ENCODE measurements at regions not wholly inside any gene's neighbourhood (a gene's known extent, or its start where the extent isn't known, plus 50 kb on each side); places are given as distances from the start of the nearest gene placed in this dataset.

DNA sequence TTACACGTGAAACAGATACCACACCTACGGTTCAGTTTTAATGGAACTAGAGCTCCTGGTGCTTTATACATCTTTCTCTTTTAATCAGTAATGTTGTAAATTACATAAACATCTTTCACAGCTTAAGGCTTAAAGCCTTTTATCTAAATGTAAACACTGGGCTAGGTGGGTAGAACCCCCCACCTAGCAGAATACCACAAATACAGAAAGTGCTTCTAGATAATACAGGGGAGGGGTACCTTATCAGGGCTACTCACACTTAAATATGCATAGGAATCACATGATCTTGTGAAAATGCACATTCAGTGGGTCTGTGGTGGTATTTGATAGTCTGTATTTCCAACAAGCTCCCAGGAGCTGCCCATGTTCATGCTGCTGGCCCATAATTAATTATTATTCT, 256.4 kb upstream of the TARS1 start:
- TF ChIP-seq POLR2A (IDR thresholded peaks at IDR 0.05) (no peak), EP300 (IDR thresholded peaks at IDR 0.05) (no peak)
- TF ChIP-seq, protein P1, sequence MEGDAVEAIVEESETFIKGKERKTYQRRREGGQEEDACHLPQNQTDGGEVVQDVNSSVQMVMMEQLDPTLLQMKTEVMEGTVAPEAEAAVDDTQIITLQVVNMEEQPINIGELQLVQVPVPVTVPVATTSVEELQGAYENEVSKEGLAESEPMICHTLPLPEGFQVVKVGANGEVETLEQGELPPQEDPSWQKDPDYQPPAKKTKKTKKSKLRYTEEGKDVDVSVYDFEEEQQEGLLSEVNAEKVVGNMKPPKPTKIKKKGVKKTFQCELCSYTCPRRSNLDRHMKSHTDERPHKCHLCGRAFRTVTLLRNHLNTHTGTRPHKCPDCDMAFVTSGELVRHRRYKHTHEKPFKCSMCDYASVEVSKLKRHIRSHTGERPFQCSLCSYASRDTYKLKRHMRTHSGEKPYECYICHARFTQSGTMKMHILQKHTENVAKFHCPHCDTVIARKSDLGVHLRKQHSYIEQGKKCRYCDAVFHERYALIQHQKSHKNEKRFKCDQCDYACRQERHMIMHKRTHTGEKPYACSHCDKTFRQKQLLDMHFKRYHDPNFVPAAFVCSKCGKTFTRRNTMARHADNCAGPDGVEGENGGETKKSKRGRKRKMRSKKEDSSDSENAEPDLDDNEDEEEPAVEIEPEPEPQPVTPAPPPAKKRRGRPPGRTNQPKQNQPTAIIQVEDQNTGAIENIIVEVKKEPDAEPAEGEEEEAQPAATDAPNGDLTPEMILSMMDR (IDR thresholded peaks at IDR 0.05): no peak
- intact Hi-C loops (cut with DNase I): no loop called here

DNA sequence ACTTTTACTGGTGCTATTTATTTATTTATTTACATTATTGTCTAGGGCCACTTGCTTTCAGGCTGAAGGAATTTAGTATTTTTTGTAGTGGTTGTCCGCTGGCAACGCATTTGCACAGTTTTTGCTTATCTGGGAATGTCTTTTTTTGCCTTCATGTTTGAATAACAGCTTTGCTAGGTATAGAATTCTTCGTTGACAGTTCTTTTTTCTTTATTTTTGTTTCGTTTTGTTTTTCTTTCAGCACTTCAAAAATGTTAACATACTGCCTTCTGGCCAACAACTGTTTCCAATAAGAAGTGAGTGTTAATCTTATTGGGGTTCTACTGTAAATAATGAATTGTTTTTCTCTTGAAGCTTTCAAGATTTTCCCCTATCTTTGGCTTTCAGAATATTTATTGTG, 252.7 kb upstream of the TARS1 start:
- WGBS, 3 donors: 86 to 90% (median 88%) methylated on average over 4 of the region's 4 CpGs
- TF ChIP-seq POLR2A (IDR thresholded peaks at IDR 0.05): no peak
- no peak for TF ChIP-seq EP300 (IDR thresholded peaks at IDR 0.05)
- TF ChIP-seq, protein P1 (IDR thresholded peaks at IDR 0.05): no peak
- Histone ChIP-seq H3K4me3 (no peak overlapping the region), H3K9me3 (no peaks in the 10 kb centered on the region), H3K27ac (no peak overlapping the region), H3K36me3 (no peaks in the 10 kb centered on the region), H3K4me1 (ENCODE audit: insufficient read depth) (no peaks in the 10 kb centered on the region), H3K27me3 (no peaks in the 10 kb centered on the region)
- intact Hi-C loops (cut with DNase I): no loop called here
- no peak for DNase-seq

More for the DNA sequence above, 256.4 kb upstream of the TARS1 start:
- no peaks in the 10 kb centered on the region for H3K4me1 ChIP-seq (ENCODE audit: insufficient read depth)
- H3K27me3 ChIP-seq: no peaks in the 10 kb centered on the region
- 51 to 62% (median 56%) methylated on average over 2 of the region's 2 CpGs for WGBS, 3 donors
- H3K27ac ChIP-seq: no peak overlapping the region
- no peaks in the 10 kb centered on the region for H3K9me3 ChIP-seq
- DNase-seq: no peak
- no peaks in the 10 kb centered on the region for H3K36me3 ChIP-seq
- no peak overlapping the region for H3K4me3 ChIP-seq

DNA sequence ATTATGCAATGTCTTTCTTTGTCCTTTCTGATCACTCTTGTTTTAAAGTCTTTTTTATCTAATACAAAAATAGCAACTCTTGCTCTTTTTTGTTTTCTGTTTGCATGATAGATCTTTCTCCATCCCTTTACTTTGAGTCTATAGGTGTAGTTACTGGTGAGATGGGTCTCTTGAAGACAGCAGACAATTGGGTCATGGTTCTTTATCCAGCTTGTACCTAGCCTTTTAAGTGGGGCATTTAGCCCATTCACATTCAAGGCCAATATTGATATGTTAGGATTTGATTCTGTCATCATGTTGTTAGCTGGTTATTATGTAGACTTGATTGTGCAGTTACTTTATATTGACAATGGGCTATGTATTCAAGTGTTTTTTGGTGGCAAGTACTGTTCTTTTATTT, 245.9 kb upstream of the TARS1 start:
- Histone ChIP-seq H3K9me3 (no peaks in the 10 kb centered on the region), H3K4me1 (ENCODE audit: insufficient read depth) (no peaks in the 10 kb centered on the region), H3K4me3 (no peak overlapping the region), H3K36me3 (no peaks in the 10 kb centered on the region), H3K27ac (no peak overlapping the region), H3K27me3 (no peaks in the 10 kb centered on the region)
- DNase-seq: no peak
- TF ChIP-seq POLR2A (IDR thresholded peaks at IDR 0.05) (no peak), EP300 (IDR thresholded peaks at IDR 0.05) (no peak)
- TF ChIP-seq, protein P1 (IDR thresholded peaks at IDR 0.05): no peak
- intact Hi-C loops (cut with DNase I): no loop called here

DNA sequence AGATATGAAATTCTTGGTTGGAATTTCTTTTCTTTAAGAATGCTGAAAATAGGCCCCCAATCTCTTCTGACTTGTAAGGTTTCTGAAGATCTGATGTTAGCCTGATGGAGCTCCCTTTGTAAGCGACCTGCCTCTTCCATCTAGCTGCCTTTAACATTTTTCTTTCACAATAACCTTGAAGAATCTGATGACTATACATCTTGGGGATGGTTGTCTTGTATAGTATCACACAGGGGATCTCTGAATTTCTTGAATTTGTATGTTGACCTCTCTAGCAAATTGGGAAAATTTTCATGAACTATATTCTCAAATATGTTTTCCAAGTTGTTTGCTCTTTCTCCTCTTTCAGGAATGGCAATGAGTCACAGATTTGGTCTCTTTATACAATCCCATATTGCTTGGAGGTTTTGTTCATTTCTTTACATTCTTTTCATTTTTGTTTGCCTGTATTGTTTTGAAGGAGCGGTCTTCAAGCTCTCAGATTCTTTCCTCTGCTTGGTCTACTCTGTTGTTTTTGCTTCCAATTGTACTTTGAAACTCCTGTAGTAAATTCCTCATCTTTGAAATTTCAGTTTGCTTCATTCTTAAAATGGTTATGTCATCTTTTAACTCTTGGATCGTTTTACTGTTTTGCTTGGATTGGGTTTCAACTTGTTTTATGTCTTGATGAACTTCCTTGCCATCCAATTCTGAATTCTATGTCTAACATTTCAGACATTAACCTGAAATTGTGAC, 245.2 kb upstream of the TARS1 start:
- no peak overlapping the region for H3K27ac ChIP-seq
- H3K36me3 ChIP-seq: no peaks in the 10 kb centered on the region
- H3K9me3 ChIP-seq: no peaks in the 10 kb centered on the region
- no peak overlapping the region for H3K4me3 ChIP-seq
- intact Hi-C loops (cut with DNase I): no loop called here
- TF ChIP-seq EP300 (IDR thresholded peaks at IDR 0.05) (no peak), POLR2A (IDR thresholded peaks at IDR 0.05) (no peak)
- TF ChIP-seq, protein P1 (IDR thresholded peaks at IDR 0.05): no peak
- no peaks in the 10 kb centered on the region for H3K27me3 ChIP-seq
- no peak for DNase-seq
- H3K4me1 ChIP-seq (ENCODE audit: insufficient read depth): no peaks in the 10 kb centered on the region
- 37 to 41% (median 40%) methylated on average over 3 of the region's 3 CpGs for WGBS, 3 donors

Measured in ovary (tissue), 7 donors.